HepG2 (cell line): ENCODE measurements at regions not wholly inside any gene's neighbourhood (a gene's known extent, or its start where the extent isn't known, plus 50 kb on each side); places are given as distances from the start of the nearest gene placed in this dataset.

Source experiments
- ATAC-seq: fragments of 200-7000 bp; cut with Tn5 transposase; 3 replicates; pipeline ENCODE4 v1.9.1; 2020; ENCODE audit warnings: mild to moderate bottlenecking, moderate library complexity
- BruUV-seq: library from RNA; stranded (reverse); fragments of 400-500 nt; replicated peaks from 2 replicates; lab custom pipeline; 2021; lab: Mats Ljungman, UMichigan
- CTCF ChIA-PET: fragments of 300-600 bp; formaldehyde crosslinking; extraction: SDS; loops from one replicate; lab custom pipeline; 2021; ENCODE audit warnings: low total read pairs, inconsistent platforms, low intra/inter-chr PET ratio; lab: Yijun Ruan, JAX
- POLR2A ChIA-PET: fragments of 350-600 bp; sonication (Branson Sonifier 250); formaldehyde crosslinking; loops from one replicate; lab custom pipeline; 2020; ENCODE audit warnings: antibody characterized with exemption, inconsistent platforms; lab: Yijun Ruan, JAX
- DNase-seq: peaks from one replicate; pipeline ENCODE4 v3.0.0-alpha.2; 2015; ENCODE audit warnings: low spot score
- FAIRE-seq: peaks from 3 replicates; lab custom pipeline; 2011; peaks lifted over from hg19 to GRCh38; lab: Jason Lieb, UNC
- H2AFZ ChIP-seq: one replicate; pipeline ENCODE4 v1.6.1; 2011; ENCODE audit warnings: low read length, inconsistent platforms
- H3K27ac ChIP-seq: fragments of 300-600 bp; 3 replicates; pipeline ENCODE4 v1.8.0; 2011; ENCODE audit warnings: mixed run types, mild to moderate bottlenecking, mixed read lengths, low read length, inconsistent platforms; ENCODE audit not compliant: insufficient read depth; ENCODE audit errors: extremely low read length
- H3K27me3 ChIP-seq, 2 experiments: fragments of 200-600 bp in 1 of 2; 2 replicates in 1 of 2; 3 replicates in 1 of 2; pipeline versions ENCODE4 v1.6.0 to v1.8.0; 2011; ENCODE audit warnings: low read length in 2 of 2, mild to moderate bottlenecking in 2 of 2, moderate library complexity in 2 of 2, inconsistent platforms in 1 of 2; ENCODE audit not compliant: insufficient read depth in 2 of 2, control insufficient read depth in 1 of 2
- H3K36me3 ChIP-seq, 2 experiments: fragments of 200-600 bp in 1 of 2; replicated peaks in 1 of 2; 2 replicates in 1 of 2; 3 replicates in 1 of 2; pipeline versions ENCODE4 v1.5.1 to v1.8.0; 2011; ENCODE audit warnings: low read length in 2 of 2, inconsistent platforms in 1 of 2; ENCODE audit not compliant: insufficient read depth in 2 of 2, control insufficient read depth in 1 of 2
- H3K4me1 ChIP-seq: 2 replicates; pipeline ENCODE4 v1.5.1; 2012; ENCODE audit warnings: low read length, inconsistent platforms; ENCODE audit not compliant: insufficient read depth
- H3K4me2 ChIP-seq: 2 replicates; pipeline ENCODE4 v1.6.0; 2011; ENCODE audit warnings: low read depth, low read length, inconsistent platforms
- H3K4me3 ChIP-seq, 3 experiments: fragments of 200-600 bp in 1 of 3; sonication (generic), shearing (Covaris generic) in 1 of 3; replicated peaks in 1 of 3; 2 replicates each; pipeline ENCODE4 v1.5.1; 2011 to 2016; ENCODE audit warnings: low read length in 3 of 3, inconsistent platforms in 2 of 3, low read depth in 2 of 3, mild to moderate bottlenecking in 2 of 3, control low read depth in 1 of 3, mixed read lengths in 1 of 3; ENCODE audit not compliant: insufficient read depth in 1 of 3
- H3K79me2 ChIP-seq: one replicate; pipeline ENCODE4 v1.6.1; 2011; ENCODE audit warnings: low read length, inconsistent platforms; ENCODE audit not compliant: insufficient read depth
- H3K9ac ChIP-seq: 2 replicates; pipeline ENCODE4 v1.6.0; 2011; ENCODE audit warnings: mild to moderate bottlenecking, low read depth, low read length, inconsistent platforms; ENCODE audit not compliant: insufficient read depth
- H3K9me3 ChIP-seq: 2 replicates; pipeline ENCODE4 v1.5.1; 2012; ENCODE audit warnings: mild to moderate bottlenecking, low read length
- H4K20me1 ChIP-seq: 2 replicates; pipeline ENCODE4 v1.6.0; 2011; ENCODE audit warnings: inconsistent platforms, mild to moderate bottlenecking, low read length, moderate library complexity; ENCODE audit not compliant: insufficient read depth
- FOXP4 ChIP-seq: sonication (generic); formaldehyde crosslinking; IDR thresholded peaks from 2 replicates; pipeline ENCODE4 v1.4.0; 2020; ENCODE audit warnings: missing genetic modification reagents
- JUND ChIP-seq: sonication (generic); formaldehyde crosslinking; IDR thresholded peaks from 2 replicates; pipeline ENCODE4 v1.8.0; 2022; ENCODE audit warnings: mild to moderate bottlenecking, missing genetic modification reagents
- KAT2B ChIP-seq: fragments of 150-350 bp; IDR thresholded peaks from 2 replicates; pipeline ENCODE4 v1.6.1; 2014; ENCODE audit warnings: low read depth, low read length, borderline replicate concordance
- MAX ChIP-seq: IDR thresholded peaks from 2 replicates; pipeline ENCODE4 v1.6.1; 2012; ENCODE audit warnings: inconsistent platforms
- NCOA1 ChIP-seq: sonication (generic); formaldehyde crosslinking; IDR thresholded peaks from 2 replicates; pipeline ENCODE4 v1.9.0; 2021; ENCODE audit warnings: missing genetic modification reagents
- NR3C1 ChIP-seq: sonication (generic); formaldehyde crosslinking; IDR thresholded peaks from 2 replicates; pipeline ENCODE4 v1.4.0; 2020; ENCODE audit warnings: missing genetic modification reagents
- ONECUT2 ChIP-seq: sonication (generic); formaldehyde crosslinking; IDR thresholded peaks from 2 replicates; pipeline ENCODE4 v1.4.0; 2020; ENCODE audit warnings: missing genetic modification reagents
- RBFOX2 ChIP-seq: fragments of 200-400 bp; formaldehyde crosslinking; IDR thresholded peaks from 2 replicates; pipeline ENCODE4 v1.6.1; 2017; ENCODE audit warnings: low read depth, mild to moderate bottlenecking, low read length
- RFX1 ChIP-seq: fragments of 450-650 bp; IDR thresholded peaks from 2 replicates; pipeline ENCODE4 v1.6.1; 2017
- ZNF326 ChIP-seq: sonication (generic); formaldehyde crosslinking; IDR thresholded peaks from 2 replicates; pipeline ENCODE4 v1.4.0; 2020; ENCODE audit warnings: missing genetic modification reagents, borderline replicate concordance
- ZNF432 ChIP-seq: sonication (generic); formaldehyde crosslinking; IDR thresholded peaks from 2 replicates; pipeline ENCODE4 v1.5.0; 2020; ENCODE audit warnings: missing genetic modification reagents, mild to moderate bottlenecking, borderline replicate concordance
- ZNF484 ChIP-seq: sonication (generic); formaldehyde crosslinking; IDR thresholded peaks from 2 replicates; pipeline ENCODE4 v1.5.1; 2020; ENCODE audit warnings: mild to moderate bottlenecking, low read depth, missing genetic modification reagents, borderline replicate concordance
- ZNF646 ChIP-seq: sonication (generic); formaldehyde crosslinking; IDR thresholded peaks from 2 replicates; pipeline ENCODE4 v1.9.0; 2021; ENCODE audit warnings: mild to moderate bottlenecking, missing genetic modification reagents
- WGBS: methylation state at CpG from one replicate; pipeline ENCODE4 v1.1.6; 2017; ENCODE audit warnings: low lambda C conversion rate; 5-methylcytosine and 5-hydroxymethylcytosine counted together
- in situ Hi-C: cut with HindIII; loops from 2 replicates; pipeline ENCODE4 v1.10.0; 2017; ENCODE audit warnings: low pct_unique_long_range_greater_than_20kb; ENCODE audit not compliant: extremely low pct_ligation_motif_present
- intact Hi-C: fragments of 100-400 bp; cut with micrococcal nuclease; formaldehyde crosslinking; loops from one replicate; pipeline ENCODE4 v1.10.0; 2022; ENCODE audit not compliant: unreplicated experiment

GRCh38 chr3:35862057-35862456 is 222.7 kb downstream of the ARPP21 start:
- FAIRE-seq (no peak), DNase-seq (no peak)
- H3K27ac ChIP-seq: no peak overlapping the region
- H3K36me3 ChIP-seq: no peaks in the 10 kb centered on the region
- no peaks in the 10 kb centered on the region for H3K79me2 ChIP-seq
- H2AFZ ChIP-seq: no peak overlapping the region
- H3K4me3 ChIP-seq: no peak overlapping the region
- TF ChIP-seq ZNF432 (CRISPR knock-in tag) (no peak), JUND (CRISPR knock-in tag) (no peak), RFX1 (no peak), KAT2B (no peak), MAX (no peak), ZNF326 (CRISPR knock-in tag) (no peak), ZNF484 (CRISPR knock-in tag) (no peak), ZNF646 (CRISPR knock-in tag) (no peak), ONECUT2 (no peak), FOXP4 (no peak), RBFOX2 (no peak), NR3C1 (CRISPR knock-in tag) (no peak), NCOA1 (CRISPR knock-in tag) (no peak)
- TF ChIP-seq, all 625 proteins: peak for 0
- no peaks in the 10 kb centered on the region for H3K4me1 ChIP-seq
- H3K9me3 ChIP-seq: no peaks in the 10 kb centered on the region; the same call in 1 of the 2 replicates
- intact Hi-C loops (no loop called here), in situ Hi-C loops (no loop called here)
- ATAC-seq: no peak
- no peaks in the 10 kb centered on the region for H3K27me3 ChIP-seq
- BruUV-seq: no TSS peak
- 43% methylated on average over 4 of the region's 4 CpGs for WGBS
- no peaks in the 10 kb centered on the region for H4K20me1 ChIP-seq
- H3K4me2 ChIP-seq: no peak overlapping the region
- ChIA-PET CTCF (no interaction called here), POLR2A (no interaction called here)
- H3K9ac ChIP-seq: no peak overlapping the region
